Glutamatergic neuron (in vitro differentiated cells): ENCODE measurements at regions not wholly inside any gene's neighbourhood (a gene's known extent, or its start where the extent isn't known, plus 50 kb on each side); places are given as distances from the start of the nearest gene placed in this dataset.

Experiments used
- DNase-seq: peaks from one replicate; pipeline ENCODE4 v3.0.0; 2022
- H3K27ac Mint-ChIP-seq: one replicate; pipeline ENCODE4 v1.8.0; 2020; ENCODE audit warnings: mild to moderate bottlenecking, mixed read lengths, inconsistent platforms; ENCODE audit not compliant: unreplicated experiment
- H3K27me3 Mint-ChIP-seq: one replicate; pipeline ENCODE4 v1.8.0; 2020; ENCODE audit warnings: mild to moderate bottlenecking, moderate library complexity, mixed read lengths, inconsistent platforms; ENCODE audit not compliant: unreplicated experiment
- H3K36me3 Mint-ChIP-seq: one replicate; pipeline ENCODE4 v1.8.0; 2020; ENCODE audit warnings: mild to moderate bottlenecking, mixed read lengths, inconsistent platforms; ENCODE audit not compliant: unreplicated experiment
- H3K4me1 Mint-ChIP-seq: one replicate; pipeline ENCODE4 v1.8.0; 2020; ENCODE audit warnings: mild to moderate bottlenecking, low read depth, mixed read lengths, inconsistent platforms; ENCODE audit not compliant: unreplicated experiment
- H3K4me3 Mint-ChIP-seq: one replicate; pipeline ENCODE4 v1.8.0; 2020; ENCODE audit warnings: mild to moderate bottlenecking, mixed read lengths, inconsistent platforms; ENCODE audit not compliant: unreplicated experiment
- H3K9me3 Mint-ChIP-seq: one replicate; pipeline ENCODE4 v1.8.0; 2020; ENCODE audit warnings: mild to moderate bottlenecking, moderate library complexity, mixed read lengths, inconsistent platforms; ENCODE audit not compliant: unreplicated experiment
- CTCF ChIP-seq: fragments of 200-600 bp; sonication (generic); IDR thresholded peaks from one replicate; pipeline ENCODE4 v1.5.0; 2021; ENCODE audit not compliant: partially characterized antibody, unreplicated experiment

- no peak for DNase-seq
Observed at GRCh38 chr4:24060932-24061331, 171.1 kb upstream of the PPARGC1A start.

GRCh38 chr4:24059839-24060238, 170.0 kb upstream of the PPARGC1A start:
- TF ChIP-seq CTCF = no peak
- no peak overlapping the region for H3K27ac Mint-ChIP-seq
- no peak for DNase-seq
- H3K27me3 Mint-ChIP-seq = peaks cover 4% of the 10 kb centered on the region
- H3K4me3 Mint-ChIP-seq = no peak overlapping the region
- peaks cover 17% of the 10 kb centered on the region for H3K4me1 Mint-ChIP-seq
- peaks cover 2% of the 10 kb centered on the region for H3K9me3 Mint-ChIP-seq
- no peaks in the 10 kb centered on the region for H3K36me3 Mint-ChIP-seq

More at GRCh38 chr4:24060932-24061331, 171.1 kb upstream of the PPARGC1A start:
- no peak overlapping the region for H3K4me3 Mint-ChIP-seq
- H3K27me3 Mint-ChIP-seq = peaks cover 4% of the 10 kb centered on the region
- H3K36me3 Mint-ChIP-seq = no peaks in the 10 kb centered on the region
- no peak for TF ChIP-seq CTCF
- H3K9me3 Mint-ChIP-seq = peaks cover 4% of the 10 kb centered on the region
- peaks cover 19% of the 10 kb centered on the region for H3K4me1 Mint-ChIP-seq
- no peak overlapping the region for H3K27ac Mint-ChIP-seq

- Mint-ChIP-seq H3K4me3 (no peak overlapping the region), H3K9me3 (peaks cover 2% of the 10 kb centered on the region), H3K4me1 (peaks cover 3% of the 10 kb centered on the region), H3K36me3 (no peaks in the 10 kb centered on the region), H3K27ac (no peak overlapping the region), H3K27me3 (peaks cover 1% of the 10 kb centered on the region)
- no peak for DNase-seq
- no peak for TF ChIP-seq CTCF
Observed at GRCh38 chr4:24057915-24058559, 168.2 kb upstream of the PPARGC1A start.

GRCh38 chr4:24056289-24056688, 166.4 kb upstream of the PPARGC1A start:
- no peaks in the 10 kb centered on the region for H3K36me3 Mint-ChIP-seq
- H3K4me1 Mint-ChIP-seq = peaks cover 2% of the 10 kb centered on the region
- no peak overlapping the region for H3K27ac Mint-ChIP-seq
- no peak for TF ChIP-seq CTCF
- no peak for DNase-seq
- H3K9me3 Mint-ChIP-seq = peaks cover 2% of the 10 kb centered on the region
- no peak overlapping the region for H3K4me3 Mint-ChIP-seq
- H3K27me3 Mint-ChIP-seq = peaks cover 1% of the 10 kb centered on the region

- Mint-ChIP-seq H3K9me3 (peaks cover 2% of the 10 kb centered on the region), H3K4me1 (peaks cover 2% of the 10 kb centered on the region), H3K36me3 (no peaks in the 10 kb centered on the region), H3K27me3 (peaks cover 1% of the 10 kb centered on the region), H3K27ac (no peak overlapping the region), H3K4me3 (no peak overlapping the region)
- no peak for TF ChIP-seq CTCF
- no peak for DNase-seq
Observed at GRCh38 chr4:24055623-24056022, 165.8 kb upstream of the PPARGC1A start.
